A549 (cell line): ENCODE measurements at regions not wholly inside any gene's neighbourhood (a gene's known extent, or its start where the extent isn't known, plus 50 kb on each side); places are given as distances from the start of the nearest gene placed in this dataset.

Source experiments
- USF2 ChIP-seq: fragments of 450-650 bp; IDR thresholded peaks from 2 replicates; pipeline ENCODE4 v1.6.1; 2014; ENCODE audit warnings: antibody characterized with exemption
- TF ChIP-seq, protein P1 (sequence below): fragments of >200 bp; sonication (Bioruptor Twin); formaldehyde crosslinking; IDR thresholded peaks from 3 replicates; pipeline ENCODE4 v1.5.1; 2016

- TF ChIP-seq, protein P1, sequence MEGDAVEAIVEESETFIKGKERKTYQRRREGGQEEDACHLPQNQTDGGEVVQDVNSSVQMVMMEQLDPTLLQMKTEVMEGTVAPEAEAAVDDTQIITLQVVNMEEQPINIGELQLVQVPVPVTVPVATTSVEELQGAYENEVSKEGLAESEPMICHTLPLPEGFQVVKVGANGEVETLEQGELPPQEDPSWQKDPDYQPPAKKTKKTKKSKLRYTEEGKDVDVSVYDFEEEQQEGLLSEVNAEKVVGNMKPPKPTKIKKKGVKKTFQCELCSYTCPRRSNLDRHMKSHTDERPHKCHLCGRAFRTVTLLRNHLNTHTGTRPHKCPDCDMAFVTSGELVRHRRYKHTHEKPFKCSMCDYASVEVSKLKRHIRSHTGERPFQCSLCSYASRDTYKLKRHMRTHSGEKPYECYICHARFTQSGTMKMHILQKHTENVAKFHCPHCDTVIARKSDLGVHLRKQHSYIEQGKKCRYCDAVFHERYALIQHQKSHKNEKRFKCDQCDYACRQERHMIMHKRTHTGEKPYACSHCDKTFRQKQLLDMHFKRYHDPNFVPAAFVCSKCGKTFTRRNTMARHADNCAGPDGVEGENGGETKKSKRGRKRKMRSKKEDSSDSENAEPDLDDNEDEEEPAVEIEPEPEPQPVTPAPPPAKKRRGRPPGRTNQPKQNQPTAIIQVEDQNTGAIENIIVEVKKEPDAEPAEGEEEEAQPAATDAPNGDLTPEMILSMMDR, result no peak
- no peak for TF ChIP-seq USF2
Observed at GRCh38 chr1:106536741-106537140, 519.7 kb upstream of the PRMT6 start.
